K562 (cell line): ENCODE measurements at regions not wholly inside any gene's neighbourhood (a gene's known extent, or its start where the extent isn't known, plus 50 kb on each side); places are given as distances from the start of the nearest gene placed in this dataset.

Experiments
- ATAC-seq: fragments of 200-7000 bp; cut with Tn5 transposase; 3 replicates; pipeline ENCODE4 v1.9.1; 2020; ENCODE audit warnings: moderate library complexity
- BruUV-seq: library from RNA; stranded (reverse); fragments of 400-500 nt; replicated peaks from 2 replicates; lab custom pipeline; 2021; lab: Mats Ljungman, UMichigan
- CTCF ChIA-PET: fragments of 300-600 bp; formaldehyde crosslinking; extraction: SDS; loops from one replicate; lab custom pipeline; 2021; ENCODE audit warnings: low intra/inter-chr PET ratio; lab: Yijun Ruan, JAX
- POLR2A ChIA-PET: fragments of 300-600, 350-650 bp; sonication (Branson Sonifier 250); formaldehyde crosslinking; extraction: SDS; loops from one replicate; lab custom pipeline; 2021; ENCODE audit warnings: antibody characterized with exemption, inconsistent platforms; lab: Yijun Ruan, JAX
- DNase-seq, 4 experiments: peaks; one replicate each; pipeline versions ENCODE4 v3.0.0 to v3.0.0-alpha.2; 2011 to 2018; ENCODE audit warnings: low spot score in 3 of 4, mixed read lengths in 3 of 4; ENCODE audit errors: extremely low read depth in 1 of 4
- FAIRE-seq: peaks from 2 replicates; lab custom pipeline; 2011; peaks lifted over from hg19 to GRCh38; lab: Jason Lieb, UNC
- H2AFZ ChIP-seq: 2 replicates; pipeline ENCODE4 v1.6.0; 2011; ENCODE audit warnings: low read depth, low read length, control low read depth, inconsistent platforms
- H3K27ac ChIP-seq: fragments of 200-600 bp; 3 replicates; pipeline ENCODE4 v1.8.0; 2011; ENCODE audit warnings: low read depth, mild to moderate bottlenecking, control low read depth, inconsistent platforms, low read length, moderate library complexity, mixed read lengths; ENCODE audit errors: extremely low read depth
- H3K27me3 ChIP-seq, 2 experiments: fragments of 300-600 bp in 1 of 2; 2 replicates in 1 of 2; 3 replicates in 1 of 2; pipeline versions ENCODE4 v1.6.0 to v1.8.0; 2011; ENCODE audit warnings: inconsistent platforms in 2 of 2, low read length in 2 of 2, mild to moderate bottlenecking in 1 of 2, mixed read lengths in 1 of 2, moderate library complexity in 1 of 2; ENCODE audit not compliant: control insufficient read depth in 2 of 2, insufficient read depth in 2 of 2
- H3K36me3 ChIP-seq: fragments of 300-600 bp; 3 replicates; pipeline ENCODE4 v1.8.0; 2011; ENCODE audit warnings: mild to moderate bottlenecking, low read length, inconsistent platforms; ENCODE audit not compliant: control insufficient read depth, insufficient read depth
- H3K4me1 ChIP-seq, 2 experiments: fragments of 200-600 bp in 1 of 2; replicated peaks in 1 of 2; 2 replicates in 1 of 2; 3 replicates in 1 of 2; pipeline versions ENCODE4 v1.5.1 to v1.8.0; 2011; ENCODE audit warnings: inconsistent platforms in 2 of 2, low read length in 2 of 2, mild to moderate bottlenecking in 1 of 2, mixed read lengths in 1 of 2, moderate library complexity in 1 of 2; ENCODE audit not compliant: control insufficient read depth in 2 of 2, insufficient read depth in 2 of 2
- H3K4me2 ChIP-seq: 2 replicates; pipeline ENCODE4 v1.6.1; 2011; ENCODE audit warnings: low read length, control low read depth, inconsistent platforms, mixed read lengths; ENCODE audit not compliant: insufficient read depth
- H3K4me3 ChIP-seq: fragments of 200-600 bp; sonication (generic), shearing (Covaris generic); 2 replicates; pipeline ENCODE4 v1.5.1; 2016; ENCODE audit warnings: control low read depth, inconsistent platforms
- H3K79me2 ChIP-seq: fragments of 200-600 bp; 3 replicates; pipeline ENCODE4 v1.8.0; 2011; ENCODE audit warnings: low read length, inconsistent platforms; ENCODE audit not compliant: control insufficient read depth, insufficient read depth
- H3K9ac ChIP-seq, 2 experiments: 2 replicates each; pipeline versions ENCODE4 v1.6.0 to v1.6.1; 2011; ENCODE audit warnings: low read depth in 2 of 2, low read length in 2 of 2, control low read depth in 1 of 2, inconsistent platforms in 1 of 2, mild to moderate bottlenecking in 1 of 2, mixed read lengths in 1 of 2; ENCODE audit not compliant: insufficient read depth in 1 of 2
- H3K9me1 ChIP-seq: one replicate; pipeline ENCODE4 v1.6.0; 2011; ENCODE audit warnings: inconsistent platforms, mild to moderate bottlenecking, low read length, moderate library complexity; ENCODE audit not compliant: control insufficient read depth, insufficient read depth
- H3K9me3 ChIP-seq: replicated peaks from 2 replicates; pipeline ENCODE4 v1.5.1; 2011; ENCODE audit warnings: low read depth, low read length, inconsistent platforms; ENCODE audit not compliant: control insufficient read depth, insufficient read depth
- H4K20me1 ChIP-seq: replicated peaks from 2 replicates; pipeline ENCODE4 v1.6.1; 2011; ENCODE audit warnings: low read length, inconsistent platforms, mixed read lengths; ENCODE audit not compliant: control insufficient read depth, insufficient read depth
- ERF ChIP-seq: fragments of 450-650 bp; formaldehyde crosslinking; IDR thresholded peaks from 2 replicates; pipeline ENCODE4 v1.4.0; 2020; ENCODE audit warnings: mild to moderate bottlenecking, mixed read lengths
- EZH2 ChIP-seq: IDR thresholded peaks from 2 replicates; pipeline ENCODE4 v1.6.1; 2012; ENCODE audit warnings: low read depth, mild to moderate bottlenecking, inconsistent platforms, low read length, borderline replicate concordance
- JUN ChIP-seq, 2 experiments: sonication (generic) in 1 of 2; formaldehyde crosslinking in 1 of 2; IDR thresholded peaks; 2 replicates each; pipeline versions ENCODE4 v1.6.1 to v1.8.0; 2012 to 2022; ENCODE audit warnings: borderline replicate concordance in 2 of 2, mild to moderate bottlenecking in 2 of 2, improper control_type of control experiment in 1 of 2, low read depth in 1 of 2, low read length in 1 of 2, missing genetic modification reagents in 1 of 2
- KLF6 ChIP-seq: fragments of 250-450 bp; sonication (Bioruptor Pico); IDR thresholded peaks from 2 replicates; pipeline ENCODE4 v1.4.0; 2020; ENCODE audit warnings: mild to moderate bottlenecking, moderate library complexity, borderline replicate concordance
- MAZ ChIP-seq, 2 experiments: fragments of 450-650 bp in 1 of 2; sonication (generic) in 1 of 2; formaldehyde crosslinking; IDR thresholded peaks in 1 of 2; conservative IDR thresholded peaks in 1 of 2; 2 replicates each; pipeline versions ENCODE4 v1.4.0 to v1.5.0; 2020; ENCODE audit warnings: mild to moderate bottlenecking in 1 of 2, missing genetic modification reagents in 1 of 2
- NCOA6 ChIP-seq: fragments of 450-650 bp; IDR thresholded peaks from 2 replicates; pipeline ENCODE4 v1.6.1; 2017; ENCODE audit warnings: mild to moderate bottlenecking
- SMAD3 ChIP-seq: fragments of 450-650 bp; formaldehyde crosslinking; conservative IDR thresholded peaks from 2 replicates; pipeline ENCODE4 v1.4.0; 2020; ENCODE audit warnings: mild to moderate bottlenecking
- XRCC5 ChIP-seq: fragments of 200-400 bp; formaldehyde crosslinking; IDR thresholded peaks from 2 replicates; pipeline ENCODE4 v1.6.1; 2017; ENCODE audit warnings: low read depth, mild to moderate bottlenecking, low read length
- ZNF165 ChIP-seq: fragments of 250-450 bp; sonication (Bioruptor Pico); IDR thresholded peaks from 2 replicates; pipeline ENCODE4 v1.4.0; 2020; ENCODE audit warnings: borderline replicate concordance
- ZNF175 ChIP-seq: fragments of 200-800 bp; sonication (Bioruptor generic); IDR thresholded peaks from 2 replicates; pipeline ENCODE4 v1.6.1; 2016; ENCODE audit warnings: low read depth, mild to moderate bottlenecking, missing genetic modification characterization, missing compliant biosample characterization
- ZNF212 ChIP-seq: fragments of 450-650 bp; formaldehyde crosslinking; IDR thresholded peaks from 2 replicates; pipeline ENCODE4 v1.4.0; 2020; ENCODE audit warnings: mild to moderate bottlenecking
- ZNF449 ChIP-seq: fragments of 250-450 bp; sonication (Bioruptor Pico); IDR thresholded peaks from 2 replicates; pipeline ENCODE4 v1.8.0; 2022; ENCODE audit warnings: moderate library complexity, mild to moderate bottlenecking, inconsistent platforms
- ZNF766 ChIP-seq: fragments of 200-800 bp; sonication (Bioruptor generic); conservative IDR thresholded peaks from 2 replicates; pipeline ENCODE4 v1.6.1; 2016; ENCODE audit warnings: missing genetic modification characterization, missing compliant biosample characterization
- WGBS: fragments of 100-300 bp; shearing (Covaris generic); methylation state at CpG from one replicate; pipeline ENCODE4 v1.1.6; 2016; ENCODE audit warnings: low coverage, mixed read lengths; ENCODE audit not compliant: insufficient coverage; ENCODE audit errors: missing lambda C conversion rate; 5-methylcytosine and 5-hydroxymethylcytosine counted together
- in situ Hi-C: fragments of 300-500 bp; cut with MboI; formaldehyde crosslinking; loops from 4 replicates; pipeline ENCODE4 v1.15.0; 2018; ENCODE audit warnings: inconsistent platforms, mixed read lengths
- intact Hi-C: fragments of 100-400 bp; cut with micrococcal nuclease; formaldehyde crosslinking; loops from 2 replicates; pipeline ENCODE4 v1.14.2; 2022
- TF ChIP-seq, protein P1 (sequence below): IDR thresholded peaks from 2 replicates; pipeline ENCODE4 v1.6.1; 2011; ENCODE audit warnings: borderline replicate concordance, low read depth, mild to moderate bottlenecking, moderate library complexity, low read length; ENCODE audit not compliant: insufficient read depth, poor library complexity, severe bottlenecking
- TF ChIP-seq, protein P2 (sequence below): sonication (generic); formaldehyde crosslinking; IDR thresholded peaks from 2 replicates; pipeline ENCODE4 v1.8.0; 2022; ENCODE audit warnings: mild to moderate bottlenecking, missing genetic modification reagents, borderline replicate concordance

- TF ChIP-seq, protein P1, sequence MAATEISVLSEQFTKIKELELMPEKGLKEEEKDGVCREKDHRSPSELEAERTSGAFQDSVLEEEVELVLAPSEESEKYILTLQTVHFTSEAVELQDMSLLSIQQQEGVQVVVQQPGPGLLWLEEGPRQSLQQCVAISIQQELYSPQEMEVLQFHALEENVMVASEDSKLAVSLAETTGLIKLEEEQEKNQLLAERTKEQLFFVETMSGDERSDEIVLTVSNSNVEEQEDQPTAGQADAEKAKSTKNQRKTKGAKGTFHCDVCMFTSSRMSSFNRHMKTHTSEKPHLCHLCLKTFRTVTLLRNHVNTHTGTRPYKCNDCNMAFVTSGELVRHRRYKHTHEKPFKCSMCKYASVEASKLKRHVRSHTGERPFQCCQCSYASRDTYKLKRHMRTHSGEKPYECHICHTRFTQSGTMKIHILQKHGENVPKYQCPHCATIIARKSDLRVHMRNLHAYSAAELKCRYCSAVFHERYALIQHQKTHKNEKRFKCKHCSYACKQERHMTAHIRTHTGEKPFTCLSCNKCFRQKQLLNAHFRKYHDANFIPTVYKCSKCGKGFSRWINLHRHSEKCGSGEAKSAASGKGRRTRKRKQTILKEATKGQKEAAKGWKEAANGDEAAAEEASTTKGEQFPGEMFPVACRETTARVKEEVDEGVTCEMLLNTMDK, result no peak
- TF ChIP-seq, all 486 proteins: peak for 0
These were observed 135.0 kb downstream of the DIRAS2 start (continued) for GRCh38 chr9:90507621-90508020.

GRCh38 chr9:90508940-90509339 lies 133.7 kb downstream of the DIRAS2 start:
- Histone ChIP-seq H3K27me3 (no peaks in the 10 kb centered on the region), H3K9me1 (no peaks in the 10 kb centered on the region), H3K9me3 (no peaks in the 10 kb centered on the region), H4K20me1 (no peaks in the 10 kb centered on the region), H3K4me3 (no peak overlapping the region), H3K36me3 (no peaks in the 10 kb centered on the region), H3K9ac (no peak overlapping the region), H3K79me2 (no peaks in the 10 kb centered on the region), H3K4me1 (no peaks in the 10 kb centered on the region), H3K4me2 (no peak overlapping the region), H2AFZ (no peak overlapping the region), H3K27ac (no peak overlapping the region)
- ATAC-seq, result no peak
- no peak for DNase-seq
- no peak for FAIRE-seq
- no TSS peak for BruUV-seq
- ChIA-PET CTCF (no interaction called here), POLR2A (no interaction called here)
- intact Hi-C loops (no loop called here), in situ Hi-C loops (no loop called here)
- WGBS, result 10% methylated on average over 2 of the region's 2 CpGs
- TF ChIP-seq ZNF449 (CRISPR knock-in tag), result peak; percentile 29; the same call in 1 of the 2 replicates
- TF ChIP-seq ZNF165 (CRISPR knock-in tag), result peak; percentile 36; the same call in 1 of the 2 replicates
- TF ChIP-seq KLF6 (CRISPR knock-in tag), result 0 out of 2 replicates have a peak, but pooled peaks have one; percentile 47
- TF ChIP-seq XRCC5, result no peak
- TF ChIP-seq MAZ (CRISPR knock-in tag; conservative IDR thresholded peaks at IDR 0.05 in 1 of 2, IDR thresholded peaks at IDR 0.05 in 1 of 2), result no peak
- TF ChIP-seq SMAD3 (CRISPR knock-in tag), result 0 out of 2 replicates have a peak, but pooled peaks have one; percentile 50
- TF ChIP-seq ZNF766 (CRISPR knock-in tag), result peak; percentile 64
- TF ChIP-seq ZNF175, result 0 out of 2 replicates have a peak, but pooled peaks have one; percentile 25
- TF ChIP-seq, protein P2, sequence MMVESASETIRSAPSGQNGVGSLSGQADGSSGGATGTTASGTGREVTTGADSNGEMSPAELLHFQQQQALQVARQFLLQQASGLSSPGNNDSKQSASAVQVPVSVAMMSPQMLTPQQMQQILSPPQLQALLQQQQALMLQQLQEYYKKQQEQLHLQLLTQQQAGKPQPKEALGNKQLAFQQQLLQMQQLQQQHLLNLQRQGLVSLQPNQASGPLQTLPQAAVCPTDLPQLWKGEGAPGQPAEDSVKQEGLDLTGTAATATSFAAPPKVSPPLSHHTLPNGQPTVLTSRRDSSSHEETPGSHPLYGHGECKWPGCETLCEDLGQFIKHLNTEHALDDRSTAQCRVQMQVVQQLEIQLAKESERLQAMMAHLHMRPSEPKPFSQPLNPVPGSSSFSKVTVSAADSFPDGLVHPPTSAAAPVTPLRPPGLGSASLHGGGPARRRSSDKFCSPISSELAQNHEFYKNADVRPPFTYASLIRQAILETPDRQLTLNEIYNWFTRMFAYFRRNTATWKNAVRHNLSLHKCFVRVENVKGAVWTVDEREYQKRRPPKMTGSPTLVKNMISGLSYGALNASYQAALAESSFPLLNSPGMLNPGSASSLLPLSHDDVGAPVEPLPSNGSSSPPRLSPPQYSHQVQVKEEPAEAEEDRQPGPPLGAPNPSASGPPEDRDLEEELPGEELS, result no peak
- no peak for TF ChIP-seq ERF (CRISPR knock-in tag)
- no peak for TF ChIP-seq ZNF212 (CRISPR knock-in tag)
- TF ChIP-seq NCOA6, result no peak
- TF ChIP-seq JUN (IDR thresholded peaks at IDR 0.05; ENCODE audit: borderline replicate concordance, low read depth, low read length), result no peak
- no peak for TF ChIP-seq JUN (CRISPR knock-in tag; IDR thresholded peaks at IDR 0.05; ENCODE audit: borderline replicate concordance)
- no peak for TF ChIP-seq EZH2
